K562 (cell line): ENCODE measurements at regions not wholly inside any gene's neighbourhood (a gene's known extent, or its start where the extent isn't known, plus 50 kb on each side); places are given as distances from the start of the nearest gene placed in this dataset.

Experiments
- ATAC-seq: fragments of 200-7000 bp; cut with Tn5 transposase; 3 replicates; pipeline ENCODE4 v1.9.1; 2020; ENCODE audit warnings: moderate library complexity
- BruUV-seq: library from RNA; stranded (reverse); fragments of 400-500 nt; replicated peaks from 2 replicates; lab custom pipeline; 2021; lab: Mats Ljungman, UMichigan
- CTCF ChIA-PET: fragments of 300-600 bp; formaldehyde crosslinking; extraction: SDS; loops from one replicate; lab custom pipeline; 2021; ENCODE audit warnings: low intra/inter-chr PET ratio; lab: Yijun Ruan, JAX
- POLR2A ChIA-PET: fragments of 300-600, 350-650 bp; sonication (Branson Sonifier 250); formaldehyde crosslinking; extraction: SDS; loops from one replicate; lab custom pipeline; 2021; ENCODE audit warnings: antibody characterized with exemption, inconsistent platforms; lab: Yijun Ruan, JAX
- DNase-seq, 4 experiments: peaks; one replicate each; pipeline versions ENCODE4 v3.0.0 to v3.0.0-alpha.2; 2011 to 2018; ENCODE audit warnings: low spot score in 3 of 4, mixed read lengths in 3 of 4; ENCODE audit errors: extremely low read depth in 1 of 4
- FAIRE-seq: peaks from 2 replicates; lab custom pipeline; 2011; peaks lifted over from hg19 to GRCh38; lab: Jason Lieb, UNC
- H2AFZ ChIP-seq: 2 replicates; pipeline ENCODE4 v1.6.0; 2011; ENCODE audit warnings: low read depth, low read length, control low read depth, inconsistent platforms
- H3K27ac ChIP-seq: fragments of 200-600 bp; 3 replicates; pipeline ENCODE4 v1.8.0; 2011; ENCODE audit warnings: low read depth, mild to moderate bottlenecking, control low read depth, inconsistent platforms, low read length, moderate library complexity, mixed read lengths; ENCODE audit errors: extremely low read depth
- H3K27me3 ChIP-seq, 2 experiments: fragments of 300-600 bp in 1 of 2; 2 replicates in 1 of 2; 3 replicates in 1 of 2; pipeline versions ENCODE4 v1.6.0 to v1.8.0; 2011; ENCODE audit warnings: inconsistent platforms in 2 of 2, low read length in 2 of 2, mild to moderate bottlenecking in 1 of 2, mixed read lengths in 1 of 2, moderate library complexity in 1 of 2; ENCODE audit not compliant: control insufficient read depth in 2 of 2, insufficient read depth in 2 of 2
- H3K36me3 ChIP-seq: fragments of 300-600 bp; 3 replicates; pipeline ENCODE4 v1.8.0; 2011; ENCODE audit warnings: mild to moderate bottlenecking, low read length, inconsistent platforms; ENCODE audit not compliant: control insufficient read depth, insufficient read depth
- H3K4me1 ChIP-seq, 2 experiments: fragments of 200-600 bp in 1 of 2; replicated peaks in 1 of 2; 2 replicates in 1 of 2; 3 replicates in 1 of 2; pipeline versions ENCODE4 v1.5.1 to v1.8.0; 2011; ENCODE audit warnings: inconsistent platforms in 2 of 2, low read length in 2 of 2, mild to moderate bottlenecking in 1 of 2, mixed read lengths in 1 of 2, moderate library complexity in 1 of 2; ENCODE audit not compliant: control insufficient read depth in 2 of 2, insufficient read depth in 2 of 2
- H3K4me2 ChIP-seq: 2 replicates; pipeline ENCODE4 v1.6.1; 2011; ENCODE audit warnings: low read length, control low read depth, inconsistent platforms, mixed read lengths; ENCODE audit not compliant: insufficient read depth
- H3K4me3 ChIP-seq: fragments of 200-600 bp; sonication (generic), shearing (Covaris generic); 2 replicates; pipeline ENCODE4 v1.5.1; 2016; ENCODE audit warnings: control low read depth, inconsistent platforms
- H3K79me2 ChIP-seq: fragments of 200-600 bp; 3 replicates; pipeline ENCODE4 v1.8.0; 2011; ENCODE audit warnings: low read length, inconsistent platforms; ENCODE audit not compliant: control insufficient read depth, insufficient read depth
- H3K9ac ChIP-seq, 2 experiments: 2 replicates each; pipeline versions ENCODE4 v1.6.0 to v1.6.1; 2011; ENCODE audit warnings: low read depth in 2 of 2, low read length in 2 of 2, control low read depth in 1 of 2, inconsistent platforms in 1 of 2, mild to moderate bottlenecking in 1 of 2, mixed read lengths in 1 of 2; ENCODE audit not compliant: insufficient read depth in 1 of 2
- H3K9me1 ChIP-seq: one replicate; pipeline ENCODE4 v1.6.0; 2011; ENCODE audit warnings: inconsistent platforms, mild to moderate bottlenecking, low read length, moderate library complexity; ENCODE audit not compliant: control insufficient read depth, insufficient read depth
- H3K9me3 ChIP-seq: replicated peaks from 2 replicates; pipeline ENCODE4 v1.5.1; 2011; ENCODE audit warnings: low read depth, low read length, inconsistent platforms; ENCODE audit not compliant: control insufficient read depth, insufficient read depth
- H4K20me1 ChIP-seq: replicated peaks from 2 replicates; pipeline ENCODE4 v1.6.1; 2011; ENCODE audit warnings: low read length, inconsistent platforms, mixed read lengths; ENCODE audit not compliant: control insufficient read depth, insufficient read depth
- CCNT2 ChIP-seq: IDR thresholded peaks from 2 replicates; pipeline ENCODE4 v1.6.1; 2011; ENCODE audit warnings: borderline replicate concordance, low read depth, mild to moderate bottlenecking, moderate library complexity, mixed read lengths, low read length; ENCODE audit not compliant: insufficient read length; ENCODE audit errors: extremely low read depth
- HCFC1 ChIP-seq: IDR thresholded peaks from 2 replicates; pipeline ENCODE4 v1.6.1; 2012; ENCODE audit warnings: low read depth, low read length, improper control_type of control experiment
- MEIS2 ChIP-seq: fragments of 450-650 bp; IDR thresholded peaks from 2 replicates; pipeline ENCODE4 v1.6.1; 2014; ENCODE audit warnings: mild to moderate bottlenecking; ENCODE audit not compliant: partially characterized antibody
- OTX1 ChIP-seq: fragments of 450-650 bp; formaldehyde crosslinking; IDR thresholded peaks from 2 replicates; pipeline ENCODE4 v1.4.0; 2022; ENCODE audit warnings: mild to moderate bottlenecking
- REST ChIP-seq, 2 experiments: fragments of 450-650 bp; formaldehyde crosslinking in 1 of 2; IDR thresholded peaks; 2 replicates each; pipeline versions ENCODE4 v1.4.0 to v1.6.1; 2014 to 2020; ENCODE audit warnings: mild to moderate bottlenecking in 2 of 2, borderline replicate concordance in 1 of 2, low read depth in 1 of 2
- SRF ChIP-seq, 2 experiments: fragments of 250-450, 450-650 bp in 1 of 2; sonication (Bioruptor Pico) in 1 of 2; sonication (generic) in 1 of 2; formaldehyde crosslinking; IDR thresholded peaks; 2 replicates each; pipeline versions ENCODE4 v1.5.0 to v1.5.1; 2020 to 2022; ENCODE audit warnings: mild to moderate bottlenecking in 1 of 2, missing genetic modification reagents in 1 of 2
- ZBTB34 ChIP-seq: fragments of 250-450 bp; sonication (Bioruptor Pico); IDR thresholded peaks from 2 replicates; pipeline ENCODE4 v1.8.0; 2021; ENCODE audit warnings: mild to moderate bottlenecking, moderate library complexity
- ZBTB8A ChIP-seq: fragments of 450-650 bp; IDR thresholded peaks from 2 replicates; pipeline ENCODE4 v1.6.1; 2018; ENCODE audit warnings: mild to moderate bottlenecking, moderate library complexity; ENCODE audit not compliant: partially characterized antibody
- ZNF277 ChIP-seq: fragments of 250-450 bp; sonication (Bioruptor Pico); IDR thresholded peaks from 2 replicates; pipeline ENCODE4 v1.8.0; 2022; ENCODE audit warnings: inconsistent platforms, mild to moderate bottlenecking, moderate library complexity, borderline replicate concordance
- ZNF830 ChIP-seq: fragments of 250-450 bp; sonication (Bioruptor Pico); IDR thresholded peaks from 2 replicates; pipeline ENCODE4 v1.5.0; 2021; ENCODE audit warnings: mild to moderate bottlenecking
- WGBS: fragments of 100-300 bp; shearing (Covaris generic); methylation state at CpG from one replicate; pipeline ENCODE4 v1.1.6; 2016; ENCODE audit warnings: low coverage, mixed read lengths; ENCODE audit not compliant: insufficient coverage; ENCODE audit errors: missing lambda C conversion rate; 5-methylcytosine and 5-hydroxymethylcytosine counted together
- in situ Hi-C: fragments of 300-500 bp; cut with MboI; formaldehyde crosslinking; loops from 4 replicates; pipeline ENCODE4 v1.15.0; 2018; ENCODE audit warnings: inconsistent platforms, mixed read lengths
- intact Hi-C: fragments of 100-400 bp; cut with micrococcal nuclease; formaldehyde crosslinking; loops from 2 replicates; pipeline ENCODE4 v1.14.2; 2022

- BruUV-seq, result no TSS peak
- 0% methylated on average over 1 of the region's 1 CpG for WGBS
- Histone ChIP-seq H3K4me3 (no peak overlapping the region), H3K4me1 (no peaks in the 10 kb centered on the region), H4K20me1 (no peaks in the 10 kb centered on the region), H3K27ac (no peak overlapping the region), H3K79me2 (no peaks in the 10 kb centered on the region), H3K4me2 (no peak overlapping the region), H2AFZ (no peak overlapping the region), H3K9ac (no peak overlapping the region), H3K36me3 (no peaks in the 10 kb centered on the region), H3K27me3 (no peaks in the 10 kb centered on the region), H3K9me3 (no peaks in the 10 kb centered on the region), H3K9me1 (no peaks in the 10 kb centered on the region)
- FAIRE-seq, result no peak
- intact Hi-C loops, result no loop called here
- ChIA-PET POLR2A (no interaction called here), CTCF (no interaction called here)
- in situ Hi-C loops, result no loop called here
- ATAC-seq, result no peak
- DNase-seq, result no peak
- TF ChIP-seq OTX1 (CRISPR knock-in tag) (no peak), SRF (CRISPR knock-in tag; IDR thresholded peaks at IDR 0.05) (no peak), ZNF277 (CRISPR knock-in tag) (no peak), MEIS2 (no peak), CCNT2 (no peak), ZNF830 (no peak), REST (IDR thresholded peaks at IDR 0.05; ENCODE audit: borderline replicate concordance) (no peak), REST (CRISPR knock-in tag; IDR thresholded peaks at IDR 0.05; ENCODE audit: low read depth) (no peak), ZBTB8A (no peak), ZBTB34 (CRISPR knock-in tag) (no peak), HCFC1 (no peak)
Observed at GRCh38 chr14:87044807-87045206, 948.2 kb downstream of the GALC start.
